Gastroesophageal sphincter (tissue), 4 donors: ENCODE measurements at regions not wholly inside any gene's neighbourhood (a gene's known extent, or its start where the extent isn't known, plus 50 kb on each side); places are given as distances from the start of the nearest gene placed in this dataset.

Source experiments
- ATAC-seq: fragments of 150-250 bp; one replicate; pipeline ENCODE4 v1.9.1; 2016; ENCODE audit warnings: mild to moderate bottlenecking, moderate library complexity
- H3K27ac ChIP-seq, 4 donors: fragments of 200-600 bp; sonication (generic) in 3 of 4; 1 replicate in 3 of 4; 2 replicates in 1 of 4; pipeline ENCODE4 v1.5.1; 2016 to 2019
- H3K27me3 ChIP-seq: fragments of 200-600 bp; sonication (generic); one replicate; pipeline ENCODE4 v1.5.1; 2019
- H3K36me3 ChIP-seq, 2 donors: fragments of 200-600 bp; sonication (generic); one replicate each; pipeline ENCODE4 v1.5.1; 2019; ENCODE audit warnings: control low read depth in 1 of 2
- H3K4me1 ChIP-seq, 3 donors: fragments of 200-600 bp; sonication (generic); 1 replicate in 2 of 3; 2 replicates in 1 of 3; pipeline ENCODE4 v1.5.1; 2016 to 2019; ENCODE audit warnings: control low read depth in 2 of 3
- H3K4me3 ChIP-seq, 2 donors: fragments of 200-600 bp; sonication (generic); one replicate each; pipeline ENCODE4 v1.5.1; 2019; ENCODE audit warnings: mild to moderate bottlenecking in 1 of 2, moderate library complexity in 1 of 2
- H3K9me3 ChIP-seq, 3 donors: fragments of 200-600 bp; sonication (generic); one replicate each; pipeline ENCODE4 v1.5.1; 2017 to 2019; ENCODE audit warnings: control low read depth in 2 of 3
- EP300 ChIP-seq: sonication (generic); formaldehyde crosslinking; IDR thresholded peaks from one replicate; pipeline ENCODE4 v1.6.1; 2017; ENCODE audit warnings: antibody characterized with exemption, mild to moderate bottlenecking
- POLR2A ChIP-seq, 2 donors: fragments of 450-650 bp; IDR thresholded peaks; one replicate each; pipeline ENCODE4 v1.6.1; 2017; ENCODE audit warnings: antibody characterized with exemption in 2 of 2, mild to moderate bottlenecking in 2 of 2, moderate library complexity in 1 of 2
- POLR2AphosphoS5 ChIP-seq: sonication (generic); formaldehyde crosslinking; IDR thresholded peaks from one replicate; pipeline ENCODE4 v1.6.1; 2017; ENCODE audit warnings: antibody characterized with exemption
- WGBS, 2 donors: methylation state at CpG; one replicate each; pipeline ENCODE4 v1.1.5; 2018; ENCODE audit warnings: low coverage in 1 of 2; 5-methylcytosine and 5-hydroxymethylcytosine counted together
- TF ChIP-seq, protein P1 (sequence below), 4 experiments: fragments of 200-600 bp in 2 of 4; fragments of 450-650 bp in 2 of 4; sonication (generic) in 1 of 4; IDR thresholded peaks; one replicate each; pipeline ENCODE4 v1.5.1; 2017 to 2019; ENCODE audit warnings: antibody characterized with exemption in 4 of 4, mild to moderate bottlenecking in 2 of 4, moderate library complexity in 2 of 4

GRCh38 chr4:33579951-33580350 lies 2664.4 kb downstream of the ARAP2 start:
- ATAC-seq, result no peak
- 54 to 57% methylated on average over 3 of the region's 3 CpGs for WGBS, 2 donors
- Histone ChIP-seq H3K9me3 (no peaks in the 10 kb centered on the region), H3K4me1 (no peaks in the 10 kb centered on the region), H3K36me3 (no peaks in the 10 kb centered on the region), H3K4me3 (no peak overlapping the region), H3K27ac (no peak overlapping the region), H3K27me3 (no peaks in the 10 kb centered on the region)
- TF ChIP-seq POLR2AphosphoS5, result no peak
- TF ChIP-seq EP300, result no peak
- no peak for TF ChIP-seq POLR2A (IDR thresholded peaks at IDR 0.05)
- TF ChIP-seq, protein P1, sequence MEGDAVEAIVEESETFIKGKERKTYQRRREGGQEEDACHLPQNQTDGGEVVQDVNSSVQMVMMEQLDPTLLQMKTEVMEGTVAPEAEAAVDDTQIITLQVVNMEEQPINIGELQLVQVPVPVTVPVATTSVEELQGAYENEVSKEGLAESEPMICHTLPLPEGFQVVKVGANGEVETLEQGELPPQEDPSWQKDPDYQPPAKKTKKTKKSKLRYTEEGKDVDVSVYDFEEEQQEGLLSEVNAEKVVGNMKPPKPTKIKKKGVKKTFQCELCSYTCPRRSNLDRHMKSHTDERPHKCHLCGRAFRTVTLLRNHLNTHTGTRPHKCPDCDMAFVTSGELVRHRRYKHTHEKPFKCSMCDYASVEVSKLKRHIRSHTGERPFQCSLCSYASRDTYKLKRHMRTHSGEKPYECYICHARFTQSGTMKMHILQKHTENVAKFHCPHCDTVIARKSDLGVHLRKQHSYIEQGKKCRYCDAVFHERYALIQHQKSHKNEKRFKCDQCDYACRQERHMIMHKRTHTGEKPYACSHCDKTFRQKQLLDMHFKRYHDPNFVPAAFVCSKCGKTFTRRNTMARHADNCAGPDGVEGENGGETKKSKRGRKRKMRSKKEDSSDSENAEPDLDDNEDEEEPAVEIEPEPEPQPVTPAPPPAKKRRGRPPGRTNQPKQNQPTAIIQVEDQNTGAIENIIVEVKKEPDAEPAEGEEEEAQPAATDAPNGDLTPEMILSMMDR (IDR thresholded peaks at IDR 0.05), result no peak

DNA sequence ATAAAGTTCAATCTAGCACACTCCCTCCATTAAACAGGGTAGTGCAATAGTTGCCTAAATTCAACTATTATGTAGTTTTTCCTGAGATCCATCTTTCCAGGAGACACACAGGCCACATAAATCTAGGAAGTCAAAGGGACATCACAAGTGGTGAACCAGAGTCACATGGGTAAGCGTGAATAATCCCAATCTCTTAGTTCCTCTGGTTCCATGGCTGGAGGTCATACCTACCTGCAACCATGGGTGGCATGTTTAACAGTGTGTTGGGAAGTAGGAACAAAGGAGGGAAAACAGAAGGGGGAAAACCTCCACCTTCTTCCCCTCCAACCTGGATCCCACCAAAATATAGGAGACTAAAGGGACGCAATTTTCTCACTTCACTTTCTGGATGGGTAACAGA lies 2651.6 kb downstream of the ARAP2 start:
- Histone ChIP-seq H3K9me3 (peaks cover 0 to 52% (median 0%) of the 10 kb centered on the region in 3 donors), H3K4me3 (no peak overlapping the region), H3K27ac (no peak overlapping the region), H3K4me1 (no peaks in the 10 kb centered on the region), H3K27me3 (no peaks in the 10 kb centered on the region), H3K36me3 (no peaks in the 10 kb centered on the region)
- no peak for ATAC-seq
- TF ChIP-seq POLR2A (IDR thresholded peaks at IDR 0.05), result no peak
- no peak for TF ChIP-seq POLR2AphosphoS5
- TF ChIP-seq, protein P1 (IDR thresholded peaks at IDR 0.05), result no peak
- TF ChIP-seq EP300, result no peak
- 85 to 96% methylated on average over 2 of the region's 2 CpGs for WGBS, 2 donors

DNA sequence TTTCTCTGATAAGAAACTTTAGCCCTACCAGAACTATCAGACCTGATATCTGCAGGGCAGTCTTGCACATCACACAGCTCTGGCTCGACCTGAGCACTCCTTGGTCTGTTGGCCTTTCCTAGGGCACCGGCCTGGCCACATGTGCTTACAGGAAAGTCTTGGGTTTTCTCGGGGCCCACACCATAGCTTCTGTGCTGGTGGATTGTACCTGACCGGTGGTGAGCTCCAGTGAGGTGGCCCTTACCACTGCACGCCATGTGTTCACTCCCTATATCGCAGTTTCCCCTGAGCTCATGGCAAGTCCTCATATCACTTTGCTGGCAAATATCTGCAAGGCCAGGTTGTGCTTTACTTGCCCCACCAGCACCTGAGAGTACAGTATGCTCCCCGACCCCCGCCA lies 2637.4 kb downstream of the ARAP2 start:
- H3K4me3 ChIP-seq, result no peak overlapping the region
- TF ChIP-seq EP300 (no peak), POLR2AphosphoS5 (no peak), POLR2A (IDR thresholded peaks at IDR 0.05) (no peak)
- TF ChIP-seq, protein P1 (IDR thresholded peaks at IDR 0.05), result no peak
- ATAC-seq, result peak; percentile 14
- H3K27ac ChIP-seq, result no peak overlapping the region
- 100% methylated on average over 1 of the region's 8 CpGs; no CpG with 5 or more reads in 1 of the 2 donors for whole genome bisulfite sequencing, 2 donors
- H3K27me3 ChIP-seq, result no peaks in the 10 kb centered on the region
- no peaks in the 10 kb centered on the region for H3K36me3 ChIP-seq
- H3K4me1 ChIP-seq, result no peaks in the 10 kb centered on the region
- peaks cover 0 to 3% (median 0%) of the 10 kb centered on the region in 3 donors for H3K9me3 ChIP-seq

DNA sequence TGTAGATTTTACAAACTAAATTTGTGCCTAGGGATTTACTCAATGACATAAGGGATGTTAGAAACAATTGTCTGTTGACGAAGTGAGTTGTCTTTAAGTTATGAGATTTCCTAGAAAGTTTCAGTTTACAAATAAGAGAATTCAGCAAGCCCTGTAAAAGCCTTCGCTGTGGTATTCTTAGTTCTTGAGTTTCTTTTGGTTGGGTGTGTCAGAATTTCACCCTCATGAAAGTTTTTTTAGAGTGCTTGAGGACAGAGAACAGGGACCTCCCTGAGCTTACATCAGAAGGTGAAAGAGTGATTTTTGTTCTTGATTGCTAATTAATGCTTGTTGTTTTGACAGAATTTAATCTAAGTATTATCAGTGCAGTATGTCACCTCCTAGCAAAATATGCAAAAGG lies 2628.2 kb downstream of the ARAP2 start:
- Histone ChIP-seq H3K27ac (no peak overlapping the region), H3K27me3 (no peaks in the 10 kb centered on the region), H3K36me3 (no peaks in the 10 kb centered on the region), H3K4me1 (no peaks in the 10 kb centered on the region), H3K9me3 (no peaks in the 10 kb centered on the region), H3K4me3 (no peak overlapping the region)
- 68 to 83% methylated on average over 2 of the region's 2 CpGs for WGBS, 2 donors
- no peak for ATAC-seq
- TF ChIP-seq EP300, result no peak
- TF ChIP-seq, protein P1 (IDR thresholded peaks at IDR 0.05), result no peak
- no peak for TF ChIP-seq POLR2AphosphoS5
- no peak for TF ChIP-seq POLR2A (IDR thresholded peaks at IDR 0.05)

DNA sequence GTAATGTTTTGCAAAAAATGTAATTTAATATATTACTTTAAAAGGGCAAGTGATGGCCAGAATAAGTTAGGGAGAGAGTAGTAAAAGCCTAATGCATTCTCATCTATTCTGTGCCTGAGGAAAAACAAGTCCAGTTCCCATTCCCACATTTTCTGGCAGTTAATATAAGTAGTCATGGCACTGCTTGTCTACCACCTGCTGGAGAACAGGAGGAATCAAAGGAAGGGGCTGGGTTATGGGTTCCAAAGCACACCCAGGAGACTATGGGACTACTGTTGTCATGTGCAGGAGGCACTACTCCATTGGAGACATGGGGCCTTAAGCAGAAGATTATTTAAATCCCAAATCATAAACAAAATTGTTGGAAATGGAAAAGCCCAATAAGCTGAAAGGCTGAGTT lies 2618.6 kb downstream of the ARAP2 start:
- peaks cover 4% of the 10 kb centered on the region for H3K27me3 ChIP-seq
- ATAC-seq, result no peak
- H3K36me3 ChIP-seq, result no peaks in the 10 kb centered on the region
- H3K4me1 ChIP-seq, result no peaks in the 10 kb centered on the region
- TF ChIP-seq POLR2A (IDR thresholded peaks at IDR 0.05) (no peak), POLR2AphosphoS5 (no peak), EP300 (no peak)
- TF ChIP-seq, protein P1 (IDR thresholded peaks at IDR 0.05), result no peak
- H3K9me3 ChIP-seq, result no peaks in the 10 kb centered on the region
- no peak overlapping the region for H3K4me3 ChIP-seq
- no peak overlapping the region for H3K27ac ChIP-seq
